HEK293 (cell line): ENCODE measurements at regions not wholly inside any gene's neighbourhood (a gene's known extent, or its start where the extent isn't known, plus 50 kb on each side); places are given as distances from the start of the nearest gene placed in this dataset.

ENCODE experiments used
- CTCF ChIA-PET: fragments of 350-600 bp; formaldehyde crosslinking; extraction: SDS; loops from one replicate; lab custom pipeline; 2021; ENCODE audit warnings: antibody characterized with exemption; lab: Yijun Ruan, JAX
- POLR2A ChIA-PET: fragments of 300-600 bp; formaldehyde crosslinking; extraction: SDS; loops from one replicate; lab custom pipeline; 2020; ENCODE audit warnings: antibody characterized with exemption, inconsistent platforms; lab: Yijun Ruan, JAX
- H3K27ac ChIP-seq: fragments of 200-500 bp; sonication (Bioruptor generic); 2 replicates; pipeline ENCODE4 v1.5.1; 2014; ENCODE audit warnings: low read depth, low read length, control low read depth, inconsistent platforms; ENCODE audit errors: extremely low read depth
- H3K36me3 ChIP-seq, 2 experiments: fragments of 200-500 bp in 1 of 2; sonication (Bioruptor generic) in 1 of 2; 1 replicate in 1 of 2; 2 replicates in 1 of 2; pipeline ENCODE4 v1.5.1; 2014 to 2017; ENCODE audit warnings: inconsistent platforms in 2 of 2, low read length in 2 of 2; ENCODE audit not compliant: control insufficient read depth in 2 of 2, insufficient read depth in 1 of 2
- H3K4me1 ChIP-seq: fragments of 200-500 bp; sonication (Bioruptor generic); 2 replicates; pipeline ENCODE4 v1.5.1; 2014; ENCODE audit warnings: mild to moderate bottlenecking, low read length, inconsistent platforms; ENCODE audit not compliant: control insufficient read depth, insufficient read depth
- H3K4me3 ChIP-seq: 2 replicates; pipeline ENCODE4 v1.5.1; 2011; ENCODE audit warnings: low read depth, mild to moderate bottlenecking, control low read depth, low read length, moderate library complexity
- H3K9me3 ChIP-seq: fragments of 200-500 bp; sonication (Bioruptor generic); 2 replicates; pipeline ENCODE4 v1.5.1; 2014; ENCODE audit warnings: low read depth, low read length, inconsistent platforms; ENCODE audit not compliant: control insufficient read depth, insufficient read depth
- GFI1B ChIP-seq: fragments of 450-650 bp; formaldehyde crosslinking; IDR thresholded peaks from 2 replicates; pipeline ENCODE4 v1.5.1; 2016; ENCODE audit warnings: missing biosample characterization, missing genetic modification characterization
- KLF9 ChIP-seq: fragments of 450-650 bp; formaldehyde crosslinking; IDR thresholded peaks from 2 replicates; pipeline ENCODE4 v1.5.1; 2016; ENCODE audit warnings: missing biosample characterization, missing genetic modification characterization, low read depth
- SCRT1 ChIP-seq: fragments of 450-650 bp; formaldehyde crosslinking; IDR thresholded peaks from 2 replicates; pipeline ENCODE4 v1.5.1; 2016; ENCODE audit warnings: missing biosample characterization, missing genetic modification characterization, borderline replicate concordance
- YY1 ChIP-seq: fragments of 450-650 bp; formaldehyde crosslinking; IDR thresholded peaks from 2 replicates; pipeline ENCODE4 v1.5.1; 2018; ENCODE audit warnings: missing biosample characterization, missing genetic modification characterization
- ZNF132 ChIP-seq: fragments of 450-650 bp; formaldehyde crosslinking; IDR thresholded peaks from 2 replicates; pipeline ENCODE4 v1.5.1; 2017; ENCODE audit warnings: missing biosample characterization, missing genetic modification characterization, borderline replicate concordance
- ZNF148 ChIP-seq: fragments of 450-650 bp; formaldehyde crosslinking; IDR thresholded peaks from 2 replicates; pipeline ENCODE4 v1.5.0; 2017; ENCODE audit warnings: missing biosample characterization, missing genetic modification characterization, borderline replicate concordance
- ZNF157 ChIP-seq: fragments of 450-650 bp; formaldehyde crosslinking; IDR thresholded peaks from 2 replicates; pipeline ENCODE4 v1.5.1; 2016; ENCODE audit warnings: missing biosample characterization, missing genetic modification characterization
- ZNF18 ChIP-seq: fragments of 450-650 bp; formaldehyde crosslinking; IDR thresholded peaks from 2 replicates; pipeline ENCODE4 v1.5.1; 2016; ENCODE audit warnings: missing biosample characterization, missing genetic modification characterization
- ZNF211 ChIP-seq: fragments of 450-650 bp; formaldehyde crosslinking; IDR thresholded peaks from 2 replicates; pipeline ENCODE4 v1.5.1; 2016; ENCODE audit warnings: low read depth, missing biosample characterization, missing genetic modification characterization
- ZNF221 ChIP-seq: fragments of 450-650 bp; formaldehyde crosslinking; IDR thresholded peaks from 2 replicates; pipeline ENCODE4 v1.5.1; 2017; ENCODE audit warnings: missing biosample characterization, missing genetic modification characterization, borderline replicate concordance
- ZNF239 ChIP-seq: fragments of 450-650 bp; formaldehyde crosslinking; IDR thresholded peaks from 2 replicates; pipeline ENCODE4 v1.5.1; 2016; ENCODE audit warnings: missing biosample characterization, missing genetic modification characterization
- ZNF280C ChIP-seq: fragments of 450-650 bp; formaldehyde crosslinking; IDR thresholded peaks from 2 replicates; pipeline ENCODE4 v1.5.1; 2016; ENCODE audit warnings: missing biosample characterization, missing genetic modification characterization
- ZNF280D ChIP-seq: fragments of 450-650 bp; formaldehyde crosslinking; IDR thresholded peaks from 2 replicates; pipeline ENCODE4 v1.5.1; 2016; ENCODE audit warnings: missing biosample characterization, missing genetic modification characterization
- ZNF354C ChIP-seq: fragments of 450-650 bp; formaldehyde crosslinking; IDR thresholded peaks from 2 replicates; pipeline ENCODE4 v1.5.1; 2016; ENCODE audit warnings: missing biosample characterization, missing genetic modification characterization, low read depth, borderline replicate concordance
- ZNF510 ChIP-seq: fragments of 450-650 bp; formaldehyde crosslinking; IDR thresholded peaks from 2 replicates; pipeline ENCODE4 v1.5.1; 2018; ENCODE audit warnings: mild to moderate bottlenecking, missing genetic modification characterization, missing biosample characterization; ENCODE audit not compliant: insufficient replicate concordance
- ZNF571 ChIP-seq: fragments of 450-650 bp; formaldehyde crosslinking; IDR thresholded peaks from 2 replicates; pipeline ENCODE4 v1.5.0; 2017; ENCODE audit warnings: missing biosample characterization, missing genetic modification characterization
- ZNF596 ChIP-seq: fragments of 450-650 bp; IDR thresholded peaks from 2 replicates; pipeline ENCODE4 v1.5.0; 2018; ENCODE audit warnings: missing biosample characterization, mild to moderate bottlenecking, missing genetic modification characterization, moderate library complexity
- ZNF707 ChIP-seq: fragments of 450-650 bp; formaldehyde crosslinking; IDR thresholded peaks from 2 replicates; pipeline ENCODE4 v1.5.1; 2016; ENCODE audit warnings: missing biosample characterization, missing genetic modification characterization
- ZNF747 ChIP-seq: fragments of 450-650 bp; formaldehyde crosslinking; IDR thresholded peaks from 2 replicates; pipeline ENCODE4 v1.5.1; 2016; ENCODE audit warnings: missing biosample characterization, missing genetic modification characterization

GRCh38 chr6:18329776-18330175 is 57.4 kb upstream of the RNF144B start:
- H3K27ac ChIP-seq = no peak overlapping the region
- H3K4me1 ChIP-seq = peaks cover 4% of the 10 kb centered on the region; the same call in 1 of the 2 replicates
- H3K36me3 ChIP-seq = no peaks in the 10 kb centered on the region
- TF ChIP-seq ZNF239 (tag by site-specific recombination) (no peak), KLF9 (tag by site-specific recombination) (no peak), ZNF148 (no peak), ZNF707 (tag by site-specific recombination) (no peak), YY1 (no peak), GFI1B (tag by site-specific recombination) (no peak), ZNF157 (tag by site-specific recombination) (no peak), ZNF18 (tag by site-specific recombination) (no peak), ZNF211 (tag by site-specific recombination) (no peak), ZNF571 (tag by site-specific recombination) (no peak), ZNF510 (tag by site-specific recombination) (no peak), ZNF280C (tag by site-specific recombination) (no peak), ZNF221 (tag by site-specific recombination) (no peak), ZNF280D (tag by site-specific recombination) (no peak), ZNF354C (no peak), ZNF747 (tag by site-specific recombination) (no peak), ZNF132 (tag by site-specific recombination) (no peak), ZNF596 (tag by site-specific recombination) (no peak), SCRT1 (tag by site-specific recombination) (no peak)
- no peak overlapping the region for H3K4me3 ChIP-seq
- H3K9me3 ChIP-seq = no peaks in the 10 kb centered on the region
- CTCF ChIA-PET = interaction anchor here (12.3 kb wide), 1 partner anchor 174 kb away, joined by 252 read pairs; no protein-coding TSS in a partner anchor
- POLR2A ChIA-PET = no interaction called here
